Glutamatergic neuron (in vitro differentiated cells): ENCODE measurements at regions not wholly inside any gene's neighbourhood (a gene's known extent, or its start where the extent isn't known, plus 50 kb on each side); places are given as distances from the start of the nearest gene placed in this dataset. TPM values are rescaled to one million over a fixed set of nuclear protein-coding genes. Genes with fewer than 3 reads are reported as not detected.
"Not testable (repeated sequence)": the region's sequence is repeated elsewhere in the genome, so short reads cannot be mapped to it uniquely, and the experiment has no call there.

Experiments
- DNase-seq: peaks from one replicate; pipeline ENCODE4 v3.0.0; 2022
- H3K27ac Mint-ChIP-seq: one replicate; pipeline ENCODE4 v1.8.0; 2020; ENCODE audit warnings: mild to moderate bottlenecking, mixed read lengths, inconsistent platforms; ENCODE audit not compliant: unreplicated experiment
- H3K27me3 Mint-ChIP-seq: one replicate; pipeline ENCODE4 v1.8.0; 2020; ENCODE audit warnings: mild to moderate bottlenecking, moderate library complexity, mixed read lengths, inconsistent platforms; ENCODE audit not compliant: unreplicated experiment
- H3K36me3 Mint-ChIP-seq: one replicate; pipeline ENCODE4 v1.8.0; 2020; ENCODE audit warnings: mild to moderate bottlenecking, mixed read lengths, inconsistent platforms; ENCODE audit not compliant: unreplicated experiment
- H3K4me1 Mint-ChIP-seq: one replicate; pipeline ENCODE4 v1.8.0; 2020; ENCODE audit warnings: mild to moderate bottlenecking, low read depth, mixed read lengths, inconsistent platforms; ENCODE audit not compliant: unreplicated experiment
- H3K4me3 Mint-ChIP-seq: one replicate; pipeline ENCODE4 v1.8.0; 2020; ENCODE audit warnings: mild to moderate bottlenecking, mixed read lengths, inconsistent platforms; ENCODE audit not compliant: unreplicated experiment
- H3K9me3 Mint-ChIP-seq: one replicate; pipeline ENCODE4 v1.8.0; 2020; ENCODE audit warnings: mild to moderate bottlenecking, moderate library complexity, mixed read lengths, inconsistent platforms; ENCODE audit not compliant: unreplicated experiment
- CTCF ChIP-seq: fragments of 200-600 bp; sonication (generic); IDR thresholded peaks from one replicate; pipeline ENCODE4 v1.5.0; 2021; ENCODE audit not compliant: partially characterized antibody, unreplicated experiment
- microRNA-seq: library from miRNA; unstranded; fragments of <30 nt; microRNA quantifications from one replicate; pipeline ENCODE4, GENCODE V29; 2020; ENCODE audit not compliant: unreplicated experiment

DNA sequence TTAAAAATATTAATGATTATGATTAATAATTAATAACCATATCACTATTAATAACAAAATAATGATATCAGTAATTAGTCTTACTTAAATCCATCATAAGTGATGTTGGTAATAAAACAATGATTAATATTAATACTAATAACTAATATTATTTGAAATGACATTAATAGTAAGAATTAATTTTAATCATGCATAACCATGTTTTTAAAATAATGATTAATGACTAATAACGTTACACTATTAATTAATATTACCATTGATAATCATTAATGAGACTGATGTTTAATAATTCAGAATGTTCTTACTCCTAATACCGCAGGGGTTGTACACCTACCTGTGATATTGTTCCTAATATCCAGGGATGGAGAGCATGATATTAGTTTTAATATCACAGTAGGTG is 53.4 kb upstream of the FRG2C start:
- TF ChIP-seq CTCF: no peak
- peaks cover 2% of the 10 kb centered on the region for H3K27me3 Mint-ChIP-seq

GRCh38 chr3:75611724-75612460 is 52.2 kb upstream of the FRG2C start:
- H3K27ac Mint-ChIP-seq, DNase-seq, H3K4me3 Mint-ChIP-seq, H3K27me3 Mint-ChIP-seq, H3K4me1 Mint-ChIP-seq, H3K36me3 Mint-ChIP-seq, H3K9me3 Mint-ChIP-seq: not testable (repeated sequence)

More for the DNA sequence above, 53.4 kb upstream of the FRG2C start:
- Mint-ChIP-seq H3K27ac (no peak overlapping the region), H3K4me1 (no peaks in the 10 kb centered on the region), H3K36me3 (no peaks in the 10 kb centered on the region), H3K4me3 (no peak overlapping the region), H3K9me3 (peaks cover 2% of the 10 kb centered on the region)
- DNase-seq: no peak

Small RNA genes in the stretch of these regions (microRNA-seq; reads per million reads assigned to microRNA genes)
- not detected for gene MIR4444-2
